ENCODE measurements at regions not wholly inside any gene's neighbourhood (a gene's known extent, or its start where the extent isn't known, plus 50 kb on each side); places are given as distances from the start of the nearest gene placed in this dataset.

DNA sequence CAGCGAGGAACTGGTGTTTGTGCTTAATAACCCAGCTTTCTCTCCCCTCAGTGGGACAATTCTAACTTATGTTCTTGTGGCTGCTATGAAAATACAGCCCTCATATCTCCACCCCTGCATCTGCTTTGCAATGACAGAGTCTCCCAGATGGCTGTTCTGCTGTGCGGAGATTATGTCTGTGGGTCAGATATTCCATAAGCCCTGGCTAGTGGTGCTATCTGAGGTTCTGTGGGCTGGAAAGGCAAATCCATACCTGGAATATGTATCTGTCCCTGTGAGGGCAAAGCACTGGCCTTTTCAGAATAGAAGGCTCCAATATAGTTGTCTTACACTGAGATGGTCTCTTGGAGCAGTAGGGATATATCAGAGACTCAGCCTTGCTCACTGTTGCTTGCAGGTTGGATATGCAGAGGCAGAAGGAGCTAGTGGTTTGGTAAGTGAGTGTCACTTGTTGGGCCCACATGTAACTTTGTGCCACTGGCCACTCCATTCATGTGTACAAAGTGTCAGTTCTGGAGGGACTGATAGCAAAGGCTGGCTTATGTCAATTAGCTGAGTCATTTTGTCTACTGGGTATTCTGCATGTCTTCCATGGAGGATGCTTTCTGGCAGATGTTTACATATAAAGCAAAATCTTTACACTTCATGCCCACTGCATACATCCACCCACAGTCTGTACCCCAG is 246.6 kb downstream of the FAM76B start:
- no peak overlapping the region for H3K4me3 ChIP-seq (ENCODE audit: low read length in 2 of 2)
- H3K27me3 ChIP-seq (ENCODE audit: control insufficient read depth in 2 of 2, insufficient read depth in 2 of 2, low read length in 2 of 2), result no peaks in the 10 kb centered on the region
- no peaks in the 10 kb centered on the region for H3K9me3 ChIP-seq (ENCODE audit: control insufficient read depth in 2 of 2, low read length in 2 of 2)
- H3K36me3 ChIP-seq (ENCODE audit: control insufficient read depth in 2 of 2, insufficient read depth in 2 of 2, low read length in 2 of 2), result no peaks in the 10 kb centered on the region
- H3K9ac ChIP-seq (ENCODE audit: low read depth in 1 of 2, low read length in 2 of 2), result no peak overlapping the region
- H3K27ac ChIP-seq (ENCODE audit: low read depth in 2 of 2, low read length in 2 of 2), result no peak overlapping the region
- H3K4me1 ChIP-seq (ENCODE audit: control insufficient read depth in 2 of 2, insufficient read depth in 2 of 2, low read length in 2 of 2), result no peaks in the 10 kb centered on the region

DNA sequence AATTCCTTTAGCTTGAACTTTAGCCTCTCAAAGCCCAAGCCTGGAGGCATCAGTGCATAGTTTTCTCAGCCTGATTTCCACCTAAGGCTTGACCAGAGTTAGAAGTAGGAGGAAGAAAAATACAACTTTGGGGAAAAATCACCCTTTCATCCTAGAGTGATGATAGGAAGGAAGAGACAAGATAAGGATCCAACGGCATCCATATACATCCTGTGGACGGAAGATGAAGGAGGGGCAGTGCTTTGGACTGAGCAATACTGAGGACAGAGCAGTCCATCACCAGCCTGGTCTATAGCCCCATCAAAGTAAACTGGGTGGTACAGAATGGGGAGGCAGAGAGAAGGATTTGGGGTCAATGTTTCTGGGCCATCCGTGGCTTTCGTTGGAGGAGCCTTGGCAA is 247.9 kb downstream of the FAM76B start:
- Histone ChIP-seq H3K27me3 (ENCODE audit: control insufficient read depth in 2 of 2, insufficient read depth in 2 of 2, low read length in 2 of 2) (no peaks in the 10 kb centered on the region), H3K4me1 (ENCODE audit: control insufficient read depth in 2 of 2, insufficient read depth in 2 of 2, low read length in 2 of 2) (no peaks in the 10 kb centered on the region), H3K27ac (ENCODE audit: low read depth in 2 of 2, low read length in 2 of 2) (no peak overlapping the region), H3K9me3 (ENCODE audit: control insufficient read depth in 2 of 2, low read length in 2 of 2) (no peaks in the 10 kb centered on the region), H3K4me3 (ENCODE audit: low read length in 2 of 2) (no peak overlapping the region), H3K9ac (ENCODE audit: low read depth in 1 of 2, low read length in 2 of 2) (no peak overlapping the region), H3K36me3 (ENCODE audit: control insufficient read depth in 2 of 2, insufficient read depth in 2 of 2, low read length in 2 of 2) (no peaks in the 10 kb centered on the region)

DNA sequence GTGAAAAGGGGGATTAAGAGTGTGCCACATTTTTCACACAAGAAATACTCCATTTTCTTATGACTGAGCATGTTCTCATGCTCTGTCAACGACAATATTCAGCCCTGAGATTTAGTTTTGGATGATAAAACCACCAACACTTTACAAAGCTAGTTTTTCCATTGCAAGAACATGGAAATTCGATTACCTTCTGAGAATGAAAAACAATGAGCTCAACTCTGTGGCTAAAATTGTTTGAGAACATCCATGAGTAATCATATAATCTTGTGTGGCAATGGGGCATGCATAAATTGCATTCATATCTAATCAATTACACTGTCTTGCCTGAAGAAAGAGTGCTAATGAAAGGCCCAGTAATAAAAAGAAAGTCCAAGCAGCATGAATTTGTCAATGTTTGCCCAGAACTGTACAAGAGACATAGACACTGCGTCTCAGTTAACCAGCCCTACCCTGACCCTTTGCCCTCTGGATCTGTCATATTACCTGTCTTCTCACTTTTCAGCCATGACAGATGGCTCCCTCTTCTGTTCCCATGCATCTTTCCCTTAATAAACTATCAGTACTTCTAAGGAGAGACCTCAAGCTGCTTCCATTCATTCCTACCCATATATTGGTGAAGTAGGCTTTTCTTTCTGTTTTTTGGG is 253.4 kb downstream of the FAM76B start:
- Histone ChIP-seq H3K9ac (ENCODE audit: low read depth in 1 of 2, low read length in 2 of 2) (no peak overlapping the region), H3K36me3 (ENCODE audit: control insufficient read depth in 2 of 2, insufficient read depth in 2 of 2, low read length in 2 of 2) (no peaks in the 10 kb centered on the region), H3K4me3 (ENCODE audit: low read length in 2 of 2) (no peak overlapping the region), H3K4me1 (ENCODE audit: control insufficient read depth in 2 of 2, insufficient read depth in 2 of 2, low read length in 2 of 2) (no peaks in the 10 kb centered on the region), H3K27ac (ENCODE audit: low read depth in 2 of 2, low read length in 2 of 2) (no peak overlapping the region), H3K27me3 (ENCODE audit: control insufficient read depth in 2 of 2, insufficient read depth in 2 of 2, low read length in 2 of 2) (no peaks in the 10 kb centered on the region), H3K9me3 (ENCODE audit: control insufficient read depth in 2 of 2, low read length in 2 of 2) (no peaks in the 10 kb centered on the region)

DNA sequence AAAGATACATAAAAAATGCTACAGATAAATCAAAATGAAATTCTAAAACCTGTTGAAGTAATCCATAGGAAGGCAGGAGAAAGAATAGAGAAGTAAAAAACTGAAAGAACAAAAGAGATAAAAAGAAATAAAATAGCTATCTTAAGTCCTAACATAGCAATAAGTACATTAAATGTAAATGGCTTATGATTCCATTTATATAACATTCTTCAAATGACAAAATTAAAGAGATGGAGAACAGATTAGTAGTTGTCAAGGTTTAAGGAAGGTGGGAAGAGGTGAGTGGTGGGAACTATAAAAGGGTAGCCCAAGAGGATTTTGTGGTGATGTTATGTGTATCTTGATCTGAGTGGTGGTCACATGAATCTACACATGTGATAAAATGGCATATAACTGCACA is 254.8 kb downstream of the FAM76B start:
- Histone ChIP-seq H3K9me3 (ENCODE audit: control insufficient read depth in 2 of 2, low read length in 2 of 2) (no peaks in the 10 kb centered on the region), H3K27me3 (ENCODE audit: control insufficient read depth in 2 of 2, insufficient read depth in 2 of 2, low read length in 2 of 2) (no peaks in the 10 kb centered on the region), H3K4me1 (ENCODE audit: control insufficient read depth in 2 of 2, insufficient read depth in 2 of 2, low read length in 2 of 2) (no peaks in the 10 kb centered on the region)

DNA sequence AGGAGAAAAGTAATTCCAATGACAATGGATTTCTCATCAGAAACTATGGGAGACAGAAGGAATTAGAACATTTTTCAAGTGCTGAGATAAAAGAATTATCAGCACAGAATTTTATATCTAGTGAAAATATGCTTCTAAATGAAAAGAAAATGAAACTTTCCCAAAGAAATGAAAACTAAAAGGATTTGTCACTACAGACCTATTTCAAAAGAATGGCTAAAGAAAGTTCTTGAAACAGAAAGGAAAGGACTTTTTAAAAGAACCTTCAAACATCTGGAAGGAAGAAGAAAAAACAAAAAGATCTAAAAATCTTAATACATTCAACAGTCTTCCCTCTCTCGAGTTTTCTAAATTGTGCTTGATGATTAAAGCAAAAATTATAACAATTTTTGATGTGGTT is 255.4 kb downstream of the FAM76B start:
- no peak overlapping the region for H3K4me3 ChIP-seq (ENCODE audit: low read length in 2 of 2)
- H3K27ac ChIP-seq (ENCODE audit: low read depth in 2 of 2, low read length in 2 of 2), result no peak overlapping the region
- H3K27me3 ChIP-seq (ENCODE audit: control insufficient read depth in 2 of 2, insufficient read depth in 2 of 2, low read length in 2 of 2), result no peaks in the 10 kb centered on the region
- no peaks in the 10 kb centered on the region for H3K9me3 ChIP-seq (ENCODE audit: control insufficient read depth in 2 of 2, low read length in 2 of 2)
- no peaks in the 10 kb centered on the region for H3K36me3 ChIP-seq (ENCODE audit: control insufficient read depth in 2 of 2, insufficient read depth in 2 of 2, low read length in 2 of 2)
- no peaks in the 10 kb centered on the region for H3K4me1 ChIP-seq (ENCODE audit: control insufficient read depth in 2 of 2, insufficient read depth in 2 of 2, low read length in 2 of 2)
- no peak overlapping the region for H3K9ac ChIP-seq (ENCODE audit: low read depth in 1 of 2, low read length in 2 of 2)

More for the DNA sequence above, 254.8 kb downstream of the FAM76B start:
- H3K27ac ChIP-seq (ENCODE audit: low read depth in 2 of 2, low read length in 2 of 2), result no peak overlapping the region
- H3K9ac ChIP-seq (ENCODE audit: low read depth in 1 of 2, low read length in 2 of 2), result no peak overlapping the region
- no peaks in the 10 kb centered on the region for H3K36me3 ChIP-seq (ENCODE audit: control insufficient read depth in 2 of 2, insufficient read depth in 2 of 2, low read length in 2 of 2)
- H3K4me3 ChIP-seq (ENCODE audit: low read length in 2 of 2), result no peak overlapping the region

DNA sequence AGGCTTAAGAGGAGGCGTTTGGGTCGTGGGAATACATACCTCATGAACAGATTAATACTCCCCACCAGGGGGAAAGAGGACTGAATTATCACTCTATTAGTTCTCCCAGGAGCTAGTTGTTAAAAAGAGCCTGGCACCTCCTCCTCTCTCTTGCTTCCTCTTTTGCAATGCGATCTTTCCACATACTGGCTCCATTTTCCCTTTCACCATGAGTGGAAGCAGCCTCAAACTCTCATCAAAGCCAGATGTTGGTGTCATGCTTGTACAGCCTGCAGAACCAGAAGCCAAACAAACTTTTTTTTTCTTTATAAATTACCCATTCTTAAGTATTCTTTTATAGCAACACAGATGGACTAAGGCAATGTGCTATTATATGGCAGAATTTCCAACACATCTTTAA is 258.5 kb downstream of the FAM76B start:
- H3K9ac ChIP-seq (ENCODE audit: low read depth in 1 of 2, low read length in 2 of 2), result no peak overlapping the region
- no peak overlapping the region for H3K27ac ChIP-seq (ENCODE audit: low read depth in 2 of 2, low read length in 2 of 2)
- H3K36me3 ChIP-seq (ENCODE audit: control insufficient read depth in 2 of 2, insufficient read depth in 2 of 2, low read length in 2 of 2), result no peaks in the 10 kb centered on the region
- H3K4me3 ChIP-seq (ENCODE audit: low read length in 2 of 2), result no peak overlapping the region
- H3K4me1 ChIP-seq (ENCODE audit: control insufficient read depth in 2 of 2, insufficient read depth in 2 of 2, low read length in 2 of 2), result no peaks in the 10 kb centered on the region
- H3K27me3 ChIP-seq (ENCODE audit: control insufficient read depth in 2 of 2, insufficient read depth in 2 of 2, low read length in 2 of 2), result no peaks in the 10 kb centered on the region
- H3K9me3 ChIP-seq (ENCODE audit: control insufficient read depth in 2 of 2, low read length in 2 of 2), result no peaks in the 10 kb centered on the region

DNA sequence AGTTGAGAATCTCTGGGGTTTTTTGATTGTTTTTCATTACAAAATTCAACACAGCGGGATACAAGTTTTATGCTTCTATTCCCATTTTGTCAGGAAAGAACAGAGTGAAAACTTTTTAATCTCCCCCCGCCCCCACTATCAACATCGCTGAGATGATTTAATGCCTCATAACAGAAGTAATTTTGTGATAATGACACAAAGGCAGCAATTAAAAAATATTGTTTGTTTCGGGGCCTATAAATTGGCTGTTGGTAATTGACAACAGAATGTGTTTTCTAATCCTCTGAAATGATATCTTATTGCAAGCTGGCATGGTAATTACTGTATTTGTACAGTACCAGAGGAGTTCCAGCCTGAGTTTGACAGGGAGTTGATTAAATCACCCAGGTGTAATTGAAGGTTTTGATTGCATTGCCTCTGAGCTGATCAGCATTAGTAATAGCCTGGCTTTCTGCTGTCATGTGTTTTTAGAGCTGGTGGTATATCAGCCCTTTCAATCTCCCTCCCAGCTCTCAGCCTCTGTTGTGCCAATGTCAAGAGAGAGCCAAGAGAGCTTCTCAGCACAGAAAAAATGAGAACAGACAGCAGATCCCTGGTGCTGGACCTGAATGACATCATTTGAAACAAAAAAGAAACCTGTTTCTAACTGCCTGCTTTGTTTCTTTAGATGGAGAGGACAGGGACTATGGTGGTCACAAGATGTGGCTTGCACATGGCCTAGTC is 265.1 kb downstream of the FAM76B start:
- Histone ChIP-seq H3K27me3 (ENCODE audit: control insufficient read depth in 2 of 2, insufficient read depth in 2 of 2, low read length in 2 of 2) (no peaks in the 10 kb centered on the region), H3K27ac (ENCODE audit: low read depth in 2 of 2, low read length in 2 of 2) (no peak overlapping the region), H3K4me1 (ENCODE audit: control insufficient read depth in 2 of 2, insufficient read depth in 2 of 2, low read length in 2 of 2) (no peaks in the 10 kb centered on the region), H3K36me3 (ENCODE audit: control insufficient read depth in 2 of 2, insufficient read depth in 2 of 2, low read length in 2 of 2) (no peaks in the 10 kb centered on the region), H3K9ac (ENCODE audit: low read depth in 1 of 2, low read length in 2 of 2) (no peak overlapping the region), H3K4me3 (ENCODE audit: low read length in 2 of 2) (no peak overlapping the region), H3K9me3 (ENCODE audit: control insufficient read depth in 2 of 2, low read length in 2 of 2) (no peaks in the 10 kb centered on the region)

DNA sequence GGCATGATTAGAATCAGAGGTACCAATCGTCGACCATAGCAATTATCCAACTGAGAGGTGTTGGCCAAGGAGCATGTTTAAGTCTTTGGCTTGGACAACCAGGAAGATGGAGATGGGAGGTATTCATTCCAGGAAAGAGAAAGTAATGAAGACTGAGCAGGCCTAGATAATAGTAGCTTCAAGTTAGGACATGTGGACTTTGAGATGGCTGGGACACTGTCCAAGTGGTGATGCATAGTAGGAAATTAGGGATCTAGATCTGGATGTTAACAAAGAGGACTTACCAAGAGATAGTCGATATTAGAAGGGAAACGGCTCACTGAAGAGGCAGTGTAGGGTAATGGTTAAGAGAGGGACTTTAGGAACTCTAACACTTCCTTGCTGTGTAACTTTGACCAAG is 266.7 kb downstream of the FAM76B start:
- H3K9me3 ChIP-seq (ENCODE audit: control insufficient read depth in 2 of 2, low read length in 2 of 2), result no peaks in the 10 kb centered on the region
- no peaks in the 10 kb centered on the region for H3K4me1 ChIP-seq (ENCODE audit: control insufficient read depth in 2 of 2, insufficient read depth in 2 of 2, low read length in 2 of 2)
- no peak overlapping the region for H3K4me3 ChIP-seq (ENCODE audit: low read length in 2 of 2)
- no peak overlapping the region for H3K27ac ChIP-seq (ENCODE audit: low read depth in 2 of 2, low read length in 2 of 2)
- no peak overlapping the region for H3K9ac ChIP-seq (ENCODE audit: low read depth in 1 of 2, low read length in 2 of 2)
- H3K27me3 ChIP-seq (ENCODE audit: control insufficient read depth in 2 of 2, insufficient read depth in 2 of 2, low read length in 2 of 2), result no peaks in the 10 kb centered on the region
- H3K36me3 ChIP-seq (ENCODE audit: control insufficient read depth in 2 of 2, insufficient read depth in 2 of 2, low read length in 2 of 2), result no peaks in the 10 kb centered on the region

DNA sequence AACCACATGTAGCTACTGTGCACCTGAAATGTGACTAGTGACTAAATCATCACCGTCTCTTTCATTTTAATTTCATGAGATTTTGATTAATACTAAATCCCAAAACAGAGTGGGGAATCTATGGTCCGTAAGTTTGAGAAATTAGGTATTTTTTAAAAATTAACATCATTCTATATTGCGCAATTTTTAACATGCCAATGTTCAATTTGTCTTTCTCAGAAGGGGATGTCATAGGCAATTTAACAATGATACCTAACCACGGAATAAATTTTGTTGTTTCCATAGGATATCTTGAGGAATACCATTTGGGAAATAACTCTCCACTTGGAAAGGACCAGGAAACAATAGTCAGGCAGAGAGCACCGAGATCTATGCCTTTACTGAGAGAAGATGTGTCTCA is 267.7 kb downstream of the FAM76B start:
- H3K9ac ChIP-seq (ENCODE audit: low read depth in 1 of 2, low read length in 2 of 2), result no peak overlapping the region
- no peaks in the 10 kb centered on the region for H3K27me3 ChIP-seq (ENCODE audit: control insufficient read depth in 2 of 2, insufficient read depth in 2 of 2, low read length in 2 of 2)
- no peak overlapping the region for H3K4me3 ChIP-seq (ENCODE audit: low read length in 2 of 2)
- no peaks in the 10 kb centered on the region for H3K4me1 ChIP-seq (ENCODE audit: control insufficient read depth in 2 of 2, insufficient read depth in 2 of 2, low read length in 2 of 2)
- no peaks in the 10 kb centered on the region for H3K36me3 ChIP-seq (ENCODE audit: control insufficient read depth in 2 of 2, insufficient read depth in 2 of 2, low read length in 2 of 2)
- H3K27ac ChIP-seq (ENCODE audit: low read depth in 2 of 2, low read length in 2 of 2), result no peak overlapping the region
- H3K9me3 ChIP-seq (ENCODE audit: control insufficient read depth in 2 of 2, low read length in 2 of 2), result no peaks in the 10 kb centered on the region

DNA sequence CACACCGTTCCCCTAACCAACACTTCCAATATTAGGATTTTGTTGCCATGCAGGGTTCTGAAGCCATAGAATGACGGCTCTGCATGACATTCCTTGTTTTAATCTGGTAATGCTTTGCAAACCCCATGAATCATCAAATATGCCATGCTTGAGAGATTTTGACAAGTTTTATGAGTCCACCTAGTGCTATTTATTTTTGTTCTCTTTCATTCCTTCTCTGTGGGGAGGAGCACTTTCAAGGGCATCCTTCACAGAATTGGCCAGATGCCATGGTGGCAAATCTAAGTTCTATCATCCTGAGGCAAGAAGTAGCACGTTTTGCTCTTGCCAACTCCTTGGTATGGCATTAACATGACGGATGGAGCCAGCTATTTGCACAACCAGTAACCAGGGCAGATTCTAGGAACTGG is 268.4 kb downstream of the FAM76B start:
- Histone ChIP-seq H3K4me1 (ENCODE audit: control insufficient read depth in 2 of 2, insufficient read depth in 2 of 2, low read length in 2 of 2) (no peaks in the 10 kb centered on the region), H3K27ac (ENCODE audit: low read depth in 2 of 2, low read length in 2 of 2) (no peak overlapping the region), H3K9me3 (ENCODE audit: control insufficient read depth in 2 of 2, low read length in 2 of 2) (no peaks in the 10 kb centered on the region), H3K36me3 (ENCODE audit: control insufficient read depth in 2 of 2, insufficient read depth in 2 of 2, low read length in 2 of 2) (no peaks in the 10 kb centered on the region), H3K9ac (ENCODE audit: low read depth in 1 of 2, low read length in 2 of 2) (no peak overlapping the region), H3K4me3 (ENCODE audit: low read length in 2 of 2) (no peak overlapping the region), H3K27me3 (ENCODE audit: control insufficient read depth in 2 of 2, insufficient read depth in 2 of 2, low read length in 2 of 2) (no peaks in the 10 kb centered on the region)
